ENCODE measurements at regions not wholly inside any gene's neighbourhood (a gene's known extent, or its start where the extent isn't known, plus 50 kb on each side); places are given as distances from the start of the nearest gene placed in this dataset.

GRCh38 chr12:90652280-90652679 is 302.7 kb downstream of the CCER1 start:
- H3K27me3 ChIP-seq: no peaks in the 10 kb centered on the region
- TF ChIP-seq, protein P1, sequence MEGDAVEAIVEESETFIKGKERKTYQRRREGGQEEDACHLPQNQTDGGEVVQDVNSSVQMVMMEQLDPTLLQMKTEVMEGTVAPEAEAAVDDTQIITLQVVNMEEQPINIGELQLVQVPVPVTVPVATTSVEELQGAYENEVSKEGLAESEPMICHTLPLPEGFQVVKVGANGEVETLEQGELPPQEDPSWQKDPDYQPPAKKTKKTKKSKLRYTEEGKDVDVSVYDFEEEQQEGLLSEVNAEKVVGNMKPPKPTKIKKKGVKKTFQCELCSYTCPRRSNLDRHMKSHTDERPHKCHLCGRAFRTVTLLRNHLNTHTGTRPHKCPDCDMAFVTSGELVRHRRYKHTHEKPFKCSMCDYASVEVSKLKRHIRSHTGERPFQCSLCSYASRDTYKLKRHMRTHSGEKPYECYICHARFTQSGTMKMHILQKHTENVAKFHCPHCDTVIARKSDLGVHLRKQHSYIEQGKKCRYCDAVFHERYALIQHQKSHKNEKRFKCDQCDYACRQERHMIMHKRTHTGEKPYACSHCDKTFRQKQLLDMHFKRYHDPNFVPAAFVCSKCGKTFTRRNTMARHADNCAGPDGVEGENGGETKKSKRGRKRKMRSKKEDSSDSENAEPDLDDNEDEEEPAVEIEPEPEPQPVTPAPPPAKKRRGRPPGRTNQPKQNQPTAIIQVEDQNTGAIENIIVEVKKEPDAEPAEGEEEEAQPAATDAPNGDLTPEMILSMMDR (IDR thresholded peaks at IDR 0.05): no peak
- no peak for TF ChIP-seq POLR2A (IDR thresholded peaks at IDR 0.05)
- peaks cover 0 to 8% (median 0%) of the 10 kb centered on the region in 12 donors for H3K9me3 ChIP-seq
- no peak overlapping the region for H3K4me3 ChIP-seq
- H3K4me1 ChIP-seq: no peaks in the 10 kb centered on the region
- no peaks in the 10 kb centered on the region for H3K36me3 ChIP-seq
- intact Hi-C loops (cut with DNase I): no loop called here
- no peak for DNase-seq
- 71 to 80% (median 75%) methylated on average over 2 of the region's 2 CpGs for WGBS, 4 donors
- no peak overlapping the region for H3K27ac ChIP-seq
- ATAC-seq: no peak

DNA sequence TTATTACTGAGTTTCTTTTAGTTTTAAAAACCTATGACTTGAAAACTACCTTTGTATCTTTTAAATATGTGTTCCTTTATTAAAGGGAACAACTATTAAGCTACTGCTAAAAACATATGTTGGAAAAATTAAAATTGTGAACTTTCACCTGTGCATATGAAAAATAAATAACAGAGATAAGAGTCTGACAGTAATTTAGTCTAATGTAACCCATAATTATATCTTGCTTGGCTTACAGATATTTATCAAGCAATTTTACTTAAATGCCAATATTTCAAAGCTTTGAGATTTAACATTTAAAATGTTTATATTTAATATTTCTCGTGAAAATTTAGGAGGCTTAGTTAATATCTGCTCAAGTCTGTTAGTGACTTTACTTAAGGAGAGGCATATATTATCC is 309.8 kb downstream of the CCER1 start:
- no peaks in the 10 kb centered on the region for H3K36me3 ChIP-seq
- WGBS, 4 donors: 86 to 99% (median 93%) methylated on average over 1 of the region's 1 CpG
- H3K4me1 ChIP-seq: no peaks in the 10 kb centered on the region
- ATAC-seq (no peak), DNase-seq (no peak)
- peaks cover 0 to 14% (median 0%) of the 10 kb centered on the region in 12 donors for H3K9me3 ChIP-seq
- H3K4me3 ChIP-seq: no peak overlapping the region
- intact Hi-C loops (cut with DNase I): no loop called here
- no peak overlapping the region for H3K27ac ChIP-seq
- TF ChIP-seq, protein P1 (IDR thresholded peaks at IDR 0.05): no peak
- TF ChIP-seq POLR2A (IDR thresholded peaks at IDR 0.05): no peak
- H3K27me3 ChIP-seq: no peaks in the 10 kb centered on the region

- WGBS, 4 donors: 0 to 37% (median 0%) methylated on average over 1 of the region's 1 CpG
- H3K27ac ChIP-seq: no peak overlapping the region
- TF ChIP-seq, protein P1 (IDR thresholded peaks at IDR 0.05): no peak
- no peak for TF ChIP-seq POLR2A (IDR thresholded peaks at IDR 0.05)
- no peaks in the 10 kb centered on the region for H3K4me1 ChIP-seq
- H3K9me3 ChIP-seq: peaks cover 0 to 14% (median 0%) of the 10 kb centered on the region in 12 donors
- H3K27me3 ChIP-seq: no peaks in the 10 kb centered on the region
- ATAC-seq (no peak), DNase-seq (no peak)
- intact Hi-C loops (cut with DNase I): no loop called here
- no peak overlapping the region for H3K4me3 ChIP-seq
- no peaks in the 10 kb centered on the region for H3K36me3 ChIP-seq
Observed at GRCh38 chr12:90631591-90632212, 323.3 kb downstream of the CCER1 start.

DNA sequence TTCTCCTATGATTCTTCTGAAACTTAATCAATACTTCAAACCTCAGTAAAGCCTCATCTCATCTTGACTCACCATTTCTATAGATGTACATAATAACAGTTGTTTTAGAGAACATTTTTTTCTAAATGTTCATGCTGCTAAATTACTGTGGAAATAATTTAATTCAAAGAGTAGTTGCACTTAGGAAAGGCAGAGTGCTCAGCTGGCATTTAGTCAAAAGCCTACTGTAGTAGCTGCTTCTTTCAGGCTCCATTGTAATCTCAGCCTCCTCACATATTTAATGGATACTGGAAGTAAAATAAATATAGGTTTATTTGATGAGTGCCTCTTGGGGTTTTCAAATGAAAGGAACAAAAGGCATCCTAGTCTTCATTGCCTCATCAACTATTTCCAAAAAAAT is 325.0 kb downstream of the CCER1 start:
- Histone ChIP-seq H3K36me3 (no peaks in the 10 kb centered on the region), H3K9me3 (peaks cover 0 to 14% (median 0%) of the 10 kb centered on the region in 12 donors), H3K27ac (no peak overlapping the region), H3K4me3 (no peak overlapping the region), H3K27me3 (no peaks in the 10 kb centered on the region), H3K4me1 (no peaks in the 10 kb centered on the region)
- no peak for DNase-seq
- intact Hi-C loops (cut with DNase I): no loop called here
- ATAC-seq: no peak
- no peak for TF ChIP-seq POLR2A (IDR thresholded peaks at IDR 0.05)
- TF ChIP-seq, protein P1 (IDR thresholded peaks at IDR 0.05): no peak

Data from heart left ventricle (tissue), 16 donors.